KBM-7 (cell line): ENCODE measurements at regions not wholly inside any gene's neighbourhood (a gene's known extent, or its start where the extent isn't known, plus 50 kb on each side); places are given as distances from the start of the nearest gene placed in this dataset.
"Not testable (repeated sequence)": the region's sequence is repeated elsewhere in the genome, so short reads cannot be mapped to it uniquely, and the experiment has no call there.

ENCODE experiments used
- DNase-seq: peaks from one replicate; pipeline ENCODE4 v3.0.0-alpha.2; 2015
- in situ Hi-C: fragments of 300-500 bp; cut with MboI; formaldehyde crosslinking; loops from 2 replicates; pipeline ENCODE4 v1.14.3; 2020; ENCODE audit warnings: low sequenced_read_pairs, low pct_unique_long_range_greater_than_20kb, mixed read lengths

DNA sequence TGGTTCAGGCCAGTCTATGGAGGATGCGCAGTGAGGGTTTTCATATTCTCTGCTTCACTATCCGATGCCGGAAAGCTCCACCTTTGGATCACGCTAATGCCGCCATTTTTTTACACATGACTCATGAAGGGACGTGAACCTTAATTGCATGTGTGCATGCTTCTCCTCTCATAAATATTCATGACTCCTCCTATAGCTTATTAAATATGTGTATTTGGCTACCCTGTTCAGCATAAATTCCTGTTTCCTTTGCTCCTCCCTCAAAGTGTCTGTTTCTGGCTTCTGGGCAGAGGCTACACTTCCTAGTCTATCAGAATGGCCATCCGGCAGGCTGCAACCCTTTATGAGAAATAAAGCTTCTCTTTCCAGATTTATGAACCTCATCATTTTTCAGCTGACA is 1890.8 kb downstream of the KHDRBS2 start:
- DNase-seq, in situ Hi-C loops: not testable (repeated sequence)

DNA sequence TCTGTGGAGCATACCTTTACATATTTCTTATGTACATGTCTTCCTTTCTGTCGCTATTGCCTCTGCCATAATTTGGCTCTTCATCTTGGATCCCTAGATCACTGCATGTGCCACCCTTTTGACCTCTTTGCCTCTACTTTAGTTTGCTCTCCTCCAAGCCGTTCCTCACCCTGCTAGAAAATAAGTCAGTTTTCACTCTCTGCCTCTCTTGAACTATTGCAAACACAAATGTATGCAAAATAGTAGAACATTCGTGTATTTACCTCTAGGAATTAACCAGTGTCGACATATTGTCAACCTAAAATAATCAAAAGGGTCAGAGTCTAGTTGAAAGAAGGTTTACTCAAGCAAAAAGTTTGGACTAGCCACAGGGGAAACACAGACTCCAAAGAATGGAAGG is 1893.1 kb downstream of the KHDRBS2 start:
- in situ Hi-C loops = not testable (repeated sequence)

DNA sequence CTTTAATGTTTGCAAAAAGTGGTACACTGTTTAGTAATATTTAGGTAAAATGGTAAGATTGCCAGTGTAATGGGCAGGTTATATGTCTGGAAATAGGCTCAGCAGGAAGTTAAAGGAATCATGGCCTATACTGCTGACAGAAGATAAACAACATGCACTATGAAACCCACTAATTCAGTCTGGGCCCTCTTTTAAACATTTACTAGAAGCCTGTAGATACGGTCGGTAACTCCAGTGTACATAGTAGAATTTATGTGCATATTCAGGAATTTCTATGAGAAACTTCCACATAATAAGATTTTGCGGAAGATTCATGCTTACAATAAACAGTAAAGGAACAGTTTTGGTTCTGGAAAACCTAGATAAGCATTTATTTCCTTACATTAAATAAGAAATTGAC is 1896.9 kb downstream of the KHDRBS2 start:
- in situ Hi-C loops = not testable (repeated sequence)

More for the DNA sequence above, 1893.1 kb downstream of the KHDRBS2 start:
- not testable (repeated sequence) for DNase-seq

DNA sequence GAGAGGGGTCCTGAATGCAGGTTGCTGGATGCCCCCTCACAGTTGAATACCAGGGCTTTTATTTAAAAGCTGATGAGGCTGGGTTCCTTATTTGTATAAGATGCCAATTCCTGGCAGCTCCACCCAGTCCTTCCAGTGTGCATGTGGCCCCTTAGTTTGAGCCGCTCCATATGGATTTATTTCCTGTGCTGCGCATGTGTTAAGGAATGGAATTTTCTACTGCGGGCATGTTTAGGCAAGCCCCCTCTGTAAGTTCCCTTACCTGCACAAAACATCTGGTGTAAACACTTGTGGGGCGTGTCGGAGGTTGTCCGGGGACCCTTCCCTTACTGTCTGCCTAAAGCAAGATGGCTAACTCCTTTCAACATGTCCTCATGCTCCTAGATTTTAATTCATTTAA is 1901.4 kb downstream of the KHDRBS2 start:
- DNase-seq, in situ Hi-C loops: not testable (repeated sequence)

More for the DNA sequence above, 1896.9 kb downstream of the KHDRBS2 start:
- not testable (repeated sequence) for DNase-seq

DNA sequence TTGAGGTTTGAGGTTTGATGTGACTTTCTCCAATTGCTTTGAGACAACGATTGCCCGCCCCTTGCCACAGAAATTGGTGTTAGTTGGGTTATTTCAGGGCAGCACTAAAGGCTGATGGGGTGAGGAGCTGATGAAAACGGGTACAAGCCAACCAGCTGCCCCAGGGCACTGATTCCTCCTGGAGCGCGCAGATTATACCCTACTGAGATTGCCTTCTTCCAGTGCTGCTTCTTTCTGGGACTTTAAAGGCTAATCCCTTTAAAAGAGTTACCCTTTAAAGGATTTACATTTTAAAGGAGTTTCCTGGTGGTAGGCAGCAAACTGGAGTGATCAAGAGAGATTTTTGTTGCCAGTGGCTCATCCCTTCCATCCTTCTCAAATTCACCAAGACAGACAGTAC is 1903.3 kb downstream of the KHDRBS2 start:
- DNase-seq, in situ Hi-C loops: not testable (repeated sequence)

DNA sequence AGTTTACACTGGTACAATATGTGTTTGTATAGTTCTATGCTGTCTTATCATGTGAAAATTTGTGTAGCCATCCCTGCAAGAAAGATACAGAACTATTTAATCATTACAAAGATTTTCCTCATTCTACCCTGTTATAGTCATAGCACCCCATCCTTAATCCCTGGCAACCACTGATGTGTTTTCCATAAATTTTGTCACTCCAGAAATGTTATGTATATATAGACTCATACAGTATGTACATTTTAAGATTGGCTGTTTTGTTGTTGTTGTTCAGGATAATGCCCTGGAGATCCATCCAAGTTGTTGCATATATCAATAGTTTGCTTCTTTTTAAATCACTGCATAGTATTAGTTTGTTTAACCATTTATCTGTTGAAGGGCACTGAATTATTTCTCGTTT is 1911.9 kb downstream of the KHDRBS2 start:
- DNase-seq, in situ Hi-C loops: not testable (repeated sequence)

DNA sequence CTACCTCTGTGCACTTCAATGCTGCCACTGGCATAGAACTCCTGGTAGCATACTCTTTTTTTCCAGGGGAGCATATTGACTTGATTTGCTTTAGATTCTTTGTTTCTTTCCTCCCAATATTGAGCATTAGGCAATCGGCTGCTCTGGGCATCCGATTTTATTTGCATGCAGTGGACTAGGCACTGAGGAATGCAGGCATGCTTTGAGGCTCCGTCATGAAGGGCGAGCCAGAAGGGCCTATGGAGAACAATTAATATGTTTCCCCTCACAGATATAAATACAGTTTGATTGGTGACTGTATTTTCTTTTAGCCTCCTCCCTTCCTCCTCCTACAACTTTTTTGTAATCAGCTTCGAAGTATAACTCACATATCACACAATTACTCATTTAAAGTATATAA is 1918.2 kb downstream of the KHDRBS2 start:
- DNase-seq, in situ Hi-C loops: not testable (repeated sequence)

DNA sequence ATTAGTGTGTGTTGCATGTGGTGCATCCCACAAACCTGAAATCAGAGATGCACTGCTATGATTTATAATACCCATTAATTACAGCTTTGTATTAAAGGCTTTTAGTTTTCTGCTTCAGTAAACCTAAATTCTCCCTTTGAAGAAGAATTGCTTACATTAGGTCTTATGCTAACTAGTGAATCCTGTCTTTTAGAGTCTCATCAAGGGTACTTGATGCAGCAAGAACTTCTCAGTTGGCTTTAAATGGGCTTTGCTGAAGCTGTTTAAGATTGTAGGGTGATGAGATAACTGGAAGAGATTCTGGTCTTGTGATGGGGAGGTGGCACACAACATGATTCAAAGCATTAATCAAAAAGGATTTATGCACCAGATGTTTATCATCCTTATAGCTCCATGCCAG is 1920.1 kb downstream of the KHDRBS2 start:
- in situ Hi-C loops, DNase-seq: not testable (repeated sequence)

DNA sequence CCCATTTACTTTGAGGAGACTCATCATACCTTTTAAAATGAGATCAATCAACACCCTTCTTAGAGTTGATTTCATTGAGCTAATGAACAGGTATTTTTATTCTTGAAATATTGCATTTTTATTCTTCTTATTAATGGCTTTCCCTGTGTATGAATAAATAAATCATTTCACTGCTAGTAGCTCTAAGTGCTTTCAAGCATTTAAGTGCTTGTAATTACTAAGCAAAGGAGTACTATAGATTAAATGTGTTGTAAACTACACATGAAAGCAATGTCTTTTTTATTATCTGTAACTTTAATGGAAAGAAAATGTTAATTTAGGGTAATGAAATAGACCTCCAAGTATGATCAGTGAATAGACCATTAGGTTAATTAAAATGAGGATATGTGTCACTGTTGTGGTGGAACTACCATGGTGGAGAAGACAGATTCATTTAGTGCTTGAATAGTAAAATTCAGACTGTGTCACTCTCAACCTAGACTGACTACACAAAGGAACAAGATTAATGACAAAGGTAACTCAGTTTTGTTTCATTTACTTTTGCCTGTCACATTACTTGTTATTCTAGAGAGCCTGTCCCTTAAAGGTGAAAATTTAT is 1943.5 kb downstream of the KHDRBS2 start:
- in situ Hi-C loops, DNase-seq: not testable (repeated sequence)

DNA sequence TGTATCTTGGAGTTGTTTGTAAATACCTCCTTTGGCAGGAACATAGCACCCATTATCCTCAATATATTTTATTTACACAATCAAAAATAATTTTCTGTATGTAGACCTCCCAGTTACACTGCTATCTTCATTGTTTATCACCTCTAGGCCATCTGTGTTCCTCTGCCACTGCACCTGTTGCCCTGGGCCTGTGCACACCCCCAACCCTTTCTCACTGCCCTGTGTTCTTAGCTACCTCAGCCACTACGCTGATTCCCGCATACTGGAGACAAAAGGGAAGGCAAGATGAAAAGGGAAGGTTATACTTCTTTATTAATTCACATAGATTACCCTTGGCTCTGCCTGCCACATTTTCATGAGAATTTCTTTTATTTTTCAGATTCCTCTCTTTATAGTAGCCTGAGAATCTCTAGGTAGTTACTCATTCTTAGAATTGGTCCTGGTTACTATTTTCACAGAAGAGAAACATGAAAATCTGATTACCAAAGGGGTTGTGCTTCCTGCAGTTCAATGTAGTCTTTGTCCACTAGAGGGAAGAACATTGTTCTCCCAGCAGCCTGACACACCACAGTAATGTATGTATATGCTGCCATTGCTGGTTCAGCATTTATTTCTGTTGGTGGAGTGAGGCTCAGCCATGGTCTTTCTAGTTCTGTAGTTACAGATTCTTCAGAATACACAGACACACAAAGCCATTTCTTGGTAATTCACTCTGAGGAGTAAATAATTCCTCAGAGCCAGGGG is 1947.5 kb downstream of the KHDRBS2 start:
- in situ Hi-C loops, DNase-seq: not testable (repeated sequence)

DNA sequence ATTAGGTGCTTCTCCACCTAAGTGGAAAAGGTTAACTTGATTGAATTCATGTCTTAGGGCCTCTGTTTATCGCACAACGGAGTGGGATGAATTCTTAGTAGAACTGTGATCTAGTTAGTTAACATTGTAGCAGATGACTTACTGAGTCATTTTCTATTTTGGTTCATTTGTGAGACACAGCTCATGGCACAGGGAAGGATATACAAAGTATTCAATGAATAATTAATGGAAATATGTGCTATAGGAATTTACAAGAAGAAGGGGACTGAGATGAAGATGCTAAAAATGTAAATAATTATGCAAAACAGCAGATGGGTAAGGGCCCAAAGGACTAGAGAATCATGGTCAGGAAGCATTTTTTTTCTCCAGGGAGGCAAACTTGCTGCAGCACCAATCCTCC is 1950.9 kb downstream of the KHDRBS2 start:
- DNase-seq, in situ Hi-C loops: not testable (repeated sequence)

DNA sequence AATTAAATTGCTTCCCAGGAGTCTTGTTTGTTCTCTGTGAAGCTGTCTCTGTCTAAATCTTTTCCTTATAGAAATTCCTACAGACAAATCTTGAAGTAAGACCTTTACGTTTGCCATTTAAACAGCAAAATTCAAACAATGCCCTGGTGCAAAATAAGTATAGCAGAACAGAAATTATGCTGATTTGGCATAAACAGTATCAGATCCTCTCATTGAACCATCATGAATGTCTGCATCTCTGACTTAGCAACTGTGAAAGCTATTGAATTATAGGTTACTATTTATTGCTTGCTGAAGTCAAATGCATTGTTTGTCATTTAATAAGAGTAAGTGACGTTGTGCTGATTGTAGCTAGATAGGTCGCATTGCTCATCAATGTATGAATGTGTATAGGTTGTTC is 1952.3 kb downstream of the KHDRBS2 start:
- DNase-seq, in situ Hi-C loops: not testable (repeated sequence)

DNA sequence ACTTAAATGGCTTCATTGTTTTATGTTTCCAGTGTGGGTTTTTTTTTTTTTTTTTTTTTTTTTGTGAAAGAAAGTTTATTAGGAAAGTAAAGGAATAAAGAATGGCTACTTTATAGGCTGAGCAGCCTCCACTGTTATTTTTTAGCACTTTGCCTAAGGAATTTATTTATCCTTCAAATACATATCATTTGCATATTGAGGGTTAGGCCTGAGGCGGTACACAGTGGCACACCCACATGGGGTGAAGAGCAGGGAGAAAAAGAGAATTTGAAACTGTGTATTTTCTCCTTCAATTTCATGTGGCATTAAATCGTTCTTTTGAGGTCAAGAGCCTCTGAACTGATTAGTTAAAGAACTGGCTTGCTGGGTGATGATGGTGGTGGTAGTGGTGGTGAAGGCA is 1977.1 kb downstream of the KHDRBS2 start:
- DNase-seq, in situ Hi-C loops: not testable (repeated sequence)
